Choroid plexus epithelial cell (primary cell): ENCODE measurements at regions not wholly inside any gene's neighbourhood (a gene's known extent, or its start where the extent isn't known, plus 50 kb on each side); places are given as distances from the start of the nearest gene placed in this dataset.
"Not testable (repeated sequence)": the region's sequence is repeated elsewhere in the genome, so short reads cannot be mapped to it uniquely, and the experiment has no call there.

Source experiments
- DNase-seq: peaks from one replicate; pipeline ENCODE4 v3.0.0-alpha.2; 2010; ENCODE audit warnings: low read depth
- H3K4me3 ChIP-seq: 2 replicates; pipeline ENCODE4 v1.5.1; 2011; ENCODE audit warnings: low read depth, mild to moderate bottlenecking, control low read depth, low read length, moderate library complexity
- TF ChIP-seq, protein P1 (sequence below): conservative IDR thresholded peaks from 2 replicates; pipeline ENCODE4 v1.5.1; 2011; ENCODE audit warnings: low read depth, mild to moderate bottlenecking, control low read depth, inconsistent platforms, low read length, moderate library complexity

DNA sequence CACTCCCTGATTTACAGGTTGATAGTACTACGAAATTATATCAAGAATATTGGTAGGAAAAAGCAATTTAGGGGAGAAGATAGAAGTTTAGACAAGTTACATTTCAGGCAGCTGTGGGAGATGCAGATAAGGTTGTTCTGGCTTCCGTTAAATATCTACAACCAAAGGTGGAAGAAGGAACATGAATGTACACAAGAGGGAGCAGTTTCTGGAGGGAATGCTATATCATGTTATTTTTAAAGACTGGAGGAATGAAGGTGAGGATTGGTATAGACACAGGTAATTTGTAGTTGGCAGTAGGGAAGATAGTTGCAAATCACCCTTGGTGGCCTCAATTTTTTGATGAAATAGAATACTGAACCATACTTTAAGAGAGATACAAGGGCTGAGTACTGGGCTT lies 187.3 kb upstream of the NMUR2 start:
- H3K4me3 ChIP-seq: no peak overlapping the region
- no peak for DNase-seq
- TF ChIP-seq, protein P1, sequence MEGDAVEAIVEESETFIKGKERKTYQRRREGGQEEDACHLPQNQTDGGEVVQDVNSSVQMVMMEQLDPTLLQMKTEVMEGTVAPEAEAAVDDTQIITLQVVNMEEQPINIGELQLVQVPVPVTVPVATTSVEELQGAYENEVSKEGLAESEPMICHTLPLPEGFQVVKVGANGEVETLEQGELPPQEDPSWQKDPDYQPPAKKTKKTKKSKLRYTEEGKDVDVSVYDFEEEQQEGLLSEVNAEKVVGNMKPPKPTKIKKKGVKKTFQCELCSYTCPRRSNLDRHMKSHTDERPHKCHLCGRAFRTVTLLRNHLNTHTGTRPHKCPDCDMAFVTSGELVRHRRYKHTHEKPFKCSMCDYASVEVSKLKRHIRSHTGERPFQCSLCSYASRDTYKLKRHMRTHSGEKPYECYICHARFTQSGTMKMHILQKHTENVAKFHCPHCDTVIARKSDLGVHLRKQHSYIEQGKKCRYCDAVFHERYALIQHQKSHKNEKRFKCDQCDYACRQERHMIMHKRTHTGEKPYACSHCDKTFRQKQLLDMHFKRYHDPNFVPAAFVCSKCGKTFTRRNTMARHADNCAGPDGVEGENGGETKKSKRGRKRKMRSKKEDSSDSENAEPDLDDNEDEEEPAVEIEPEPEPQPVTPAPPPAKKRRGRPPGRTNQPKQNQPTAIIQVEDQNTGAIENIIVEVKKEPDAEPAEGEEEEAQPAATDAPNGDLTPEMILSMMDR: no peak

DNA sequence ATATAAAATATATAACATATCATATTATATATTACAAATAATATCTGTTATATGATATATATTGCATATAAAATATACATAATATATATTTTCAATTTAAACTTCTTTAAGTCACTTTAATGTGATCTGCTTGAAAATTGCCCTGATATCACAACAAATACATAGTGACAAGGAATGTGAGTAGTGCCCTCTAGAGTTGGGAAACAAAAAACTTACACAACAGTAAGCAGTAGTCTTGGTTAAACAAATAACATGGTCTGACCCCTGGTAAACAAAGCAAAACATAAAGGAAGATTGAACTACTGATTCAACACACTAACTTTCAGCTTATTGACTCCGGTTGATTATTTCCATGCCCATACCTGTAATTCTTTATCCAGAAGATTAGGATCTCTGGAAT lies 188.3 kb upstream of the NMUR2 start:
- TF ChIP-seq, protein P1: no peak

DNA sequence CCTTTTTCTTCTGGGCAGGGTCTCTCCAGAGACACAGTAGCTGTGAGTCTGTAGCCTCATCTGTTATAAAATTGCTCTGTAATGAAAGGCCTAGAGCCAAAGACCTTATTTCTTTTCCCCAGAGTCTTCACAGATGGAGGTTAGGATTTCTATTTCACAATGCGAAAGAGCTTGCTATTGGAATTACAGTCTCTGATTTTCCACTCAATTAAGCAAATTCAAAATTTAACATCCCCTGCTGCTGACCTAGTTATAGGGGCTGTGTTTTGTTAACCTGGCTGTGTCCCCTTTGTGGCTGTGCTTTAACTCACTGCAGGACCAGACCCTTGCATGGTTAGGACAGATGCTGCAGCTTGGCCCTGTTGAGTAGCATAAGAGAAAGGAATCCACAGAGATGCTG lies 190.3 kb upstream of the NMUR2 start:
- TF ChIP-seq, protein P1: no peak
- no peak overlapping the region for H3K4me3 ChIP-seq
- no peak for DNase-seq

More for the DNA sequence above, 188.3 kb upstream of the NMUR2 start:
- H3K4me3 ChIP-seq: no peak overlapping the region
- DNase-seq: no peak

DNA sequence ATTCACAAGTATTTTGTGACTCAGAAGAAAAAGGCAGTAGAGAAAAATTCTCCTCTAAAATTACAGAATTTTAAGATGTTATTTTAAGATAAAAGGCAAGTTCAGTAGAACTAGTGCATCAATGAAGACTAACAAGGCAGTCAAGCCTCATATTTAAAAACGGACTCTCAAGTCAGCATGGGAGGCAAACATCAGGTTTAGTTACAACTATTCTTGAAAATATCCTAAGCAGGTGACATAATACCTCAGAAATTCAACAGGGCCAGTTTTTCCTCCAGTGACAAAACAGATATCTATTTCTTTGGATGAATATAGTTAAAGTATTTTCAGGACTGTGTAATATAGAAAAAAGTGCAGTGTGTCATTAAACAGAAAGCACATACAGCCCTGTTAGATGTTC lies 194.0 kb upstream of the NMUR2 start:
- TF ChIP-seq, protein P1: no peak
- DNase-seq: no peak
- no peak overlapping the region for H3K4me3 ChIP-seq

DNA sequence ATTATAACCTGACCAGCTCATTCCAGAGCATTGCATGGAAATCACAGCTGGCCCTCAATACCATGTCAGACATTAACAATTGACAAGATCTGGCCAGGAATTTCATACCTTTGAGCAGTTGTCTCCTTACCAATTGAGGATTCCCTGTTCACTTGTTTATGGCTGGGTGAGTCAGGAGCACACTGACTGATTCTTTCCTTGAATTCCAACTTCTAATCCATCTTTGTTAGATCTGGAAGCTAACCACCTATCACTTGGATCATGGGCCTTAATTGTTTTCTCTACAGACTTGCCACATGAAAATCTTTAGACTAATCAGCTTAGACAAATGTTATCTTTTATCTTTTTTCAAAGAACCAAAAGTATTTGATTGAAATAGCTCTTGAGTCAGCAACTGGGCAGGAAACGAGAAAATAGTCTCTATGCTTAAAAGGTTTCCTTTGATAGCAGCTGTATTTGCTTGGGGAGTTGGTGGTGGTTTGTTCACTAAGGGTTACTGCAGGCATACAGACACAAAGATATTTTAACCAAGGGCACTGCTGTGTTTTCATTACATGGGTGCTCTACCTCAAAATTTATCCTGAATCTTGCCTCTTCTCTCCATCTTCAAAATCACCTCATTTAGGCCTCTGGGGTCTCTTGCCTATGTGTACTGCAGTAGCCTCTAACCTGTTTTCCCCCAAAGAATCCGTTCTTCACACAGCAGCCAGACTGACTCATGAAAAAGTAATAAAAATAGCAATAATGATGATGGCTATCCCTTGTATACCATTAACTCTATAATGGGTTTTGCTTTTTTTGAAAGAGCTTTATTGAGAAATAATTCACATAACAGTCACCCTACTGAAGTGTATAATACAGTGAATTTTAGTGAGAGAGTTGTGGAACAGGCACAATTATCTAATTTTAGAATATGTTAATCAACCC lies 197.0 kb upstream of the NMUR2 start:
- no peak for DNase-seq
- TF ChIP-seq, protein P1: no peak
- H3K4me3 ChIP-seq: no peak overlapping the region

DNA sequence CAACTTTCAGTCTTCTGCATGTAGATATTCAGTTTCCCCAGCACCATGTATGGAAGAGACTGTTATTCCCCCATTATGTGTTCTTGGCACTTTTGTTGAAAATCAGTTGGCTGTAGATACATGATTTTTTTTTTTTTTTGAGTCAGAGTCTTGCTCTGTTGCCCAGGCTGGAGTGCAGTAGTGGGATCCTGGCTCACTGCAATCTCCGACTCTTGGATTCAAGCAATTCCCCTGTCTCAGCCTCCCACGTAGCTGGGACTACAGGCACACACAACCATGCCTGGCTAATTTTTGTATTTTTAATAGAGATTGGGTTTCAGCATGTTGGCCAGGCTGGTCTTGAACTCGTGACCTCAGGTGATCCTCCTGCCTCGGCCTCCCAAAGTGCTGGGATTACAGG lies 201.0 kb upstream of the NMUR2 start:
- DNase-seq, H3K4me3 ChIP-seq: not testable (repeated sequence)

DNA sequence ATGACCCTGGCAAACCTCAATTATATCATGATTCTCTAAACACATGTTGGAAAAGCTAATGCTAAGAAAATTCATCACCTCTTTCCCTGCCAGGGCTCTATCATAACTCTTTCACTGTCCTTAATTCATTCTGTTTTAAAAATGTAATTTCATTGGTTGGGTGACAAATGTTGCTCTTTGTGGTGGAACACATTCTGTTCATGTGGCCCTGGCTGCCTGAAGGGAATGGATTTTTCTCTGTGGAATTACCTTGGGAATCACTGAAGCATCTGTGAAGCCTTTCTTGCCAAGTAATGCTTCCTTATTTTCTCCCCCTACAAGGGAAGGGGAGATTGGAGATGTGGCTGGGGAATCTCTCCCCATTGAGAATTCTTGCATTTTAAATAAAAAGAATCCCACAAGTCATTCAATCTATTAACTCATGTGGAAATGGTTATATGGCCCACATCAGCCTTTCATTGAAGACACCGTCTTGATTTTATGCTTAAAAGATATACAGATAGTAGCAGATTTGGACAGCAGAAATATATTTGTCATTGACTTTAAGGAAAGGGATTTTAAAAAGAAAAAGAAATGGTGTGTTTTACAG lies 201.8 kb upstream of the NMUR2 start:
- TF ChIP-seq, protein P1: no peak
- no peak for DNase-seq
- no peak overlapping the region for H3K4me3 ChIP-seq
